ENCODE measurements at regions not wholly inside any gene's neighbourhood (a gene's known extent, or its start where the extent isn't known, plus 50 kb on each side); places are given as distances from the start of the nearest gene placed in this dataset.

DNA sequence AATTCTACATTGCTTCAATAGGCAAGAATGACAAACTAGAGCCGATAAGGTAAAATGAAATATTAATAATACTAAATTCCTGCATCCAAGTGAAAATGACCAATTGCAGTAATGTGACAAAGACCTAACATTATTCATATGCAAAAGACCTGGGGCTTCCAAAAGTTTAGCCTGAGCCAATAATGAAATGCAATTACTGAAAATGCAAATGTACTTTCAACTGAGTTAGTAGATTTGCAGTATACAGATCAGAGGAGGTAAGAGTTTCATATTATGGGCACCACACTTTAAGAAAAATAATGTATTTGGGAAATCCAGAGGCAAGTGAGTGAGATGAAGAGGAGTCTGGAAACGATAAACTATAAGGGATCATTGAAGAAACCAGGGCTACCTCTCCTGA is 193.7 kb upstream of the GMDS start:
- TF ChIP-seq POLR2A (IDR thresholded peaks at IDR 0.05; ENCODE audit: borderline replicate concordance, extremely low read depth, insufficient read depth, insufficient read length) = no peak
- TF ChIP-seq, protein P1, sequence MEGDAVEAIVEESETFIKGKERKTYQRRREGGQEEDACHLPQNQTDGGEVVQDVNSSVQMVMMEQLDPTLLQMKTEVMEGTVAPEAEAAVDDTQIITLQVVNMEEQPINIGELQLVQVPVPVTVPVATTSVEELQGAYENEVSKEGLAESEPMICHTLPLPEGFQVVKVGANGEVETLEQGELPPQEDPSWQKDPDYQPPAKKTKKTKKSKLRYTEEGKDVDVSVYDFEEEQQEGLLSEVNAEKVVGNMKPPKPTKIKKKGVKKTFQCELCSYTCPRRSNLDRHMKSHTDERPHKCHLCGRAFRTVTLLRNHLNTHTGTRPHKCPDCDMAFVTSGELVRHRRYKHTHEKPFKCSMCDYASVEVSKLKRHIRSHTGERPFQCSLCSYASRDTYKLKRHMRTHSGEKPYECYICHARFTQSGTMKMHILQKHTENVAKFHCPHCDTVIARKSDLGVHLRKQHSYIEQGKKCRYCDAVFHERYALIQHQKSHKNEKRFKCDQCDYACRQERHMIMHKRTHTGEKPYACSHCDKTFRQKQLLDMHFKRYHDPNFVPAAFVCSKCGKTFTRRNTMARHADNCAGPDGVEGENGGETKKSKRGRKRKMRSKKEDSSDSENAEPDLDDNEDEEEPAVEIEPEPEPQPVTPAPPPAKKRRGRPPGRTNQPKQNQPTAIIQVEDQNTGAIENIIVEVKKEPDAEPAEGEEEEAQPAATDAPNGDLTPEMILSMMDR (IDR thresholded peaks at IDR 0.05 in 2 of 3, conservative IDR thresholded peaks at IDR 0.05 in 1 of 3; ENCODE audit: borderline replicate concordance in 1 of 3, insufficient read depth in 1 of 3, low read depth in 2 of 3, low read length in 2 of 3) = no peak
- no peak for TF ChIP-seq CEBPB (IDR thresholded peaks at IDR 0.05; ENCODE audit: low read depth)
- TF ChIP-seq EZH2phosphoT487 (IDR thresholded peaks at IDR 0.05; ENCODE audit: borderline replicate concordance) = no peak
- TF ChIP-seq POLR2AphosphoS5 (IDR thresholded peaks at IDR 0.05; ENCODE audit: low read depth, low read length) = no peak
- no peak for TF ChIP-seq FOSL1 (IDR thresholded peaks at IDR 0.05; ENCODE audit: low read depth)
- TF ChIP-seq RAD21 (IDR thresholded peaks at IDR 0.05; ENCODE audit: low read depth) = no peak
- TF ChIP-seq YY1 (IDR thresholded peaks at IDR 0.05; ENCODE audit: extremely low read depth, insufficient replicate concordance, low read depth, low read length) = no peak
- TF ChIP-seq, protein P2, sequence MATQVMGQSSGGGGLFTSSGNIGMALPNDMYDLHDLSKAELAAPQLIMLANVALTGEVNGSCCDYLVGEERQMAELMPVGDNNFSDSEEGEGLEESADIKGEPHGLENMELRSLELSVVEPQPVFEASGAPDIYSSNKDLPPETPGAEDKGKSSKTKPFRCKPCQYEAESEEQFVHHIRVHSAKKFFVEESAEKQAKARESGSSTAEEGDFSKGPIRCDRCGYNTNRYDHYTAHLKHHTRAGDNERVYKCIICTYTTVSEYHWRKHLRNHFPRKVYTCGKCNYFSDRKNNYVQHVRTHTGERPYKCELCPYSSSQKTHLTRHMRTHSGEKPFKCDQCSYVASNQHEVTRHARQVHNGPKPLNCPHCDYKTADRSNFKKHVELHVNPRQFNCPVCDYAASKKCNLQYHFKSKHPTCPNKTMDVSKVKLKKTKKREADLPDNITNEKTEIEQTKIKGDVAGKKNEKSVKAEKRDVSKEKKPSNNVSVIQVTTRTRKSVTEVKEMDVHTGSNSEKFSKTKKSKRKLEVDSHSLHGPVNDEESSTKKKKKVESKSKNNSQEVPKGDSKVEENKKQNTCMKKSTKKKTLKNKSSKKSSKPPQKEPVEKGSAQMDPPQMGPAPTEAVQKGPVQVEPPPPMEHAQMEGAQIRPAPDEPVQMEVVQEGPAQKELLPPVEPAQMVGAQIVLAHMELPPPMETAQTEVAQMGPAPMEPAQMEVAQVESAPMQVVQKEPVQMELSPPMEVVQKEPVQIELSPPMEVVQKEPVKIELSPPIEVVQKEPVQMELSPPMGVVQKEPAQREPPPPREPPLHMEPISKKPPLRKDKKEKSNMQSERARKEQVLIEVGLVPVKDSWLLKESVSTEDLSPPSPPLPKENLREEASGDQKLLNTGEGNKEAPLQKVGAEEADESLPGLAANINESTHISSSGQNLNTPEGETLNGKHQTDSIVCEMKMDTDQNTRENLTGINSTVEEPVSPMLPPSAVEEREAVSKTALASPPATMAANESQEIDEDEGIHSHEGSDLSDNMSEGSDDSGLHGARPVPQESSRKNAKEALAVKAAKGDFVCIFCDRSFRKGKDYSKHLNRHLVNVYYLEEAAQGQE (IDR thresholded peaks at IDR 0.05; ENCODE audit: low read depth) = no peak
- TF ChIP-seq EZH2 (IDR thresholded peaks at IDR 0.05) = no peak
- no peak for TF ChIP-seq EGR1 (IDR thresholded peaks at IDR 0.05; ENCODE audit: low read depth)
- TF ChIP-seq TCF7L2 (IDR thresholded peaks at IDR 0.05; ENCODE audit: borderline replicate concordance, extremely low read depth, insufficient read depth, insufficient read length) = no peak

Data from HCT116 (cell line).